Activated CD8-positive, alpha-beta T cell treated with anti-CD3 and anti-CD28 coated beads, Interleukin-2, amount 10 ng/mL, durations not matched to agents 7 days and 5 days (primary cell): ENCODE measurements at regions not wholly inside any gene's neighbourhood (a gene's known extent, or its start where the extent isn't known, plus 50 kb on each side); places are given as distances from the start of the nearest gene placed in this dataset.

Experiments used
- ATAC-seq: fragments of 150-1000 bp; cut with Tn5 transposase; one replicate; pipeline ENCODE4 v1.10.0; 2021; ENCODE audit warnings: moderate library complexity
- CTCF ChIA-PET: fragments of 350-600 bp; sonication (Branson Sonifier 250); formaldehyde crosslinking; loops from one replicate; lab custom pipeline; 2021; ENCODE audit warnings: antibody characterized with exemption; lab: Charles Lee
- POLR2A ChIA-PET: fragments of 350-600 bp; sonication (Branson Sonifier 250); formaldehyde crosslinking; loops from one replicate; lab custom pipeline; 2021; ENCODE audit warnings: antibody characterized with exemption; lab: Charles Lee
- DNase-seq: peaks from one replicate; pipeline ENCODE4 v3.0.0-alpha.2; 2020
- H3K27ac Mint-ChIP-seq: one replicate; pipeline ENCODE4 v1.8.0; 2021; ENCODE audit warnings: mild to moderate bottlenecking, mixed read lengths
- H3K27me3 Mint-ChIP-seq: one replicate; pipeline ENCODE4 v1.8.0; 2021; ENCODE audit warnings: low read depth, mixed read lengths
- H3K36me3 Mint-ChIP-seq: one replicate; pipeline ENCODE4 v1.8.0; 2021; ENCODE audit warnings: low read depth, mixed read lengths
- H3K4me1 Mint-ChIP-seq: one replicate; pipeline ENCODE4 v1.8.0; 2021; ENCODE audit warnings: low read depth, mixed read lengths
- H3K4me3 Mint-ChIP-seq: one replicate; pipeline ENCODE4 v1.8.0; 2021; ENCODE audit warnings: mild to moderate bottlenecking, mixed read lengths
- H3K9me3 Mint-ChIP-seq: one replicate; pipeline ENCODE4 v1.8.0; 2022; ENCODE audit warnings: mixed read lengths; ENCODE audit not compliant: insufficient read depth

- no peaks in the 10 kb centered on the region for H3K9me3 Mint-ChIP-seq
- POLR2A ChIA-PET, result no interaction called here
- H3K4me3 Mint-ChIP-seq, result no peak overlapping the region
- H3K36me3 Mint-ChIP-seq, result no peaks in the 10 kb centered on the region
- H3K27me3 Mint-ChIP-seq, result peaks cover 5% of the 10 kb centered on the region
- ATAC-seq (no peak), DNase-seq (no peak)
- CTCF ChIA-PET, result no interaction called here
- peaks cover 11% of the 10 kb centered on the region for H3K4me1 Mint-ChIP-seq
- no peak overlapping the region for H3K27ac Mint-ChIP-seq
Observed at GRCh38 chr1:221911714-221912113, 169.8 kb upstream of the DUSP10 start.

GRCh38 chr1:221910222-221910621 lies 168.3 kb upstream of the DUSP10 start:
- POLR2A ChIA-PET, result no interaction called here
- Mint-ChIP-seq H3K36me3 (no peaks in the 10 kb centered on the region), H3K4me1 (peaks cover 11% of the 10 kb centered on the region), H3K4me3 (no peak overlapping the region), H3K9me3 (no peaks in the 10 kb centered on the region), H3K27ac (no peak overlapping the region), H3K27me3 (peaks cover 5% of the 10 kb centered on the region)
- ATAC-seq (no peak), DNase-seq (no peak)
- CTCF ChIA-PET, result no interaction called here

- H3K4me1 Mint-ChIP-seq, result peaks cover 11% of the 10 kb centered on the region
- DNase-seq, result no peak
- H3K9me3 Mint-ChIP-seq, result no peaks in the 10 kb centered on the region
- peaks cover 5% of the 10 kb centered on the region for H3K27me3 Mint-ChIP-seq
- ChIA-PET CTCF (no interaction called here), POLR2A (no interaction called here)
- no peaks in the 10 kb centered on the region for H3K36me3 Mint-ChIP-seq
- no peak for ATAC-seq
- H3K4me3 Mint-ChIP-seq, result no peak overlapping the region
- H3K27ac Mint-ChIP-seq, result no peak overlapping the region
Observed at GRCh38 chr1:221908573-221908972, 166.7 kb upstream of the DUSP10 start.

GRCh38 chr1:221907166-221907932 lies 165.5 kb upstream of the DUSP10 start:
- ATAC-seq (no peak), DNase-seq (no peak)
- no peaks in the 10 kb centered on the region for H3K36me3 Mint-ChIP-seq
- POLR2A ChIA-PET, result interaction anchor here (0.7 kb wide), 1 partner anchor 166 kb away, joined by 3 read pairs; the partner anchor contains the start of gene DUSP10
- H3K9me3 Mint-ChIP-seq, result no peaks in the 10 kb centered on the region
- H3K27ac Mint-ChIP-seq, result no peak overlapping the region
- H3K4me1 Mint-ChIP-seq, result peaks cover 11% of the 10 kb centered on the region
- H3K4me3 Mint-ChIP-seq, result no peak overlapping the region
- CTCF ChIA-PET, result interaction anchor here (1.1 kb wide), 1 partner anchor 17 kb away, joined by 3 read pairs; no protein-coding TSS in a partner anchor
- H3K27me3 Mint-ChIP-seq, result peaks cover 5% of the 10 kb centered on the region

- DNase-seq (no peak), ATAC-seq (no peak)
- no peaks in the 10 kb centered on the region for H3K4me1 Mint-ChIP-seq
- no peaks in the 10 kb centered on the region for H3K36me3 Mint-ChIP-seq
- no peak overlapping the region for H3K27ac Mint-ChIP-seq
- no peak overlapping the region for H3K4me3 Mint-ChIP-seq
- ChIA-PET POLR2A (no interaction called here), CTCF (no interaction called here)
- peaks cover 5% of the 10 kb centered on the region for H3K27me3 Mint-ChIP-seq
- H3K9me3 Mint-ChIP-seq, result no peaks in the 10 kb centered on the region
Observed at GRCh38 chr1:221905802-221906201, 163.9 kb upstream of the DUSP10 start.

- CTCF ChIA-PET, result no interaction called here
- Mint-ChIP-seq H3K36me3 (no peaks in the 10 kb centered on the region), H3K4me1 (no peaks in the 10 kb centered on the region), H3K27me3 (peaks cover 2% of the 10 kb centered on the region), H3K9me3 (no peaks in the 10 kb centered on the region), H3K27ac (no peak overlapping the region), H3K4me3 (no peak overlapping the region)
- POLR2A ChIA-PET, result no interaction called here
- DNase-seq (no peak), ATAC-seq (no peak)
Observed at GRCh38 chr1:221904319-221904718, 162.4 kb upstream of the DUSP10 start.

GRCh38 chr1:221903594-221903993 lies 161.7 kb upstream of the DUSP10 start:
- H3K36me3 Mint-ChIP-seq, result no peaks in the 10 kb centered on the region
- H3K9me3 Mint-ChIP-seq, result no peaks in the 10 kb centered on the region

GRCh38 chr1:221902961-221903360 lies 161.1 kb upstream of the DUSP10 start:
- no peak for DNase-seq
- no peak for ATAC-seq
- Mint-ChIP-seq H3K4me3 (no peak overlapping the region), H3K9me3 (no peaks in the 10 kb centered on the region), H3K27ac (no peak overlapping the region), H3K4me1 (no peaks in the 10 kb centered on the region), H3K27me3 (peaks cover 3% of the 10 kb centered on the region), H3K36me3 (no peaks in the 10 kb centered on the region)
- POLR2A ChIA-PET, result no interaction called here
- CTCF ChIA-PET, result no interaction called here

More at GRCh38 chr1:221903594-221903993, 161.7 kb upstream of the DUSP10 start:
- no peaks in the 10 kb centered on the region for H3K4me1 Mint-ChIP-seq
- H3K27ac Mint-ChIP-seq, result no peak overlapping the region
- H3K4me3 Mint-ChIP-seq, result no peak overlapping the region
- POLR2A ChIA-PET, result no interaction called here
- DNase-seq (no peak), ATAC-seq (no peak)
- no peaks in the 10 kb centered on the region for H3K27me3 Mint-ChIP-seq
- CTCF ChIA-PET, result no interaction called here

GRCh38 chr1:221900678-221901077 lies 158.8 kb upstream of the DUSP10 start:
- ATAC-seq (no peak), DNase-seq (no peak)
- H3K4me1 Mint-ChIP-seq, result no peaks in the 10 kb centered on the region
- no peak overlapping the region for H3K27ac Mint-ChIP-seq
- CTCF ChIA-PET, result interaction anchor here (0.8 to 1.2 kb wide), 2 partner anchors 157 to 195 kb away, joined by 3 read pairs; no protein-coding TSS in a partner anchor
- H3K9me3 Mint-ChIP-seq, result no peaks in the 10 kb centered on the region
- peaks cover 12% of the 10 kb centered on the region for H3K27me3 Mint-ChIP-seq
- H3K36me3 Mint-ChIP-seq, result no peaks in the 10 kb centered on the region
- POLR2A ChIA-PET, result interaction anchor here (0.7 kb wide), 1 partner anchor 152 kb away, joined by 3 read pairs; no protein-coding TSS in a partner anchor
- no peak overlapping the region for H3K4me3 Mint-ChIP-seq

- Mint-ChIP-seq H3K27me3 (peaks cover 14% of the 10 kb centered on the region), H3K9me3 (no peaks in the 10 kb centered on the region), H3K4me3 (no peak overlapping the region), H3K27ac (no peak overlapping the region), H3K36me3 (no peaks in the 10 kb centered on the region), H3K4me1 (no peaks in the 10 kb centered on the region)
- ChIA-PET CTCF (no interaction called here), POLR2A (no interaction called here)
- ATAC-seq (no peak), DNase-seq (no peak)
Observed at GRCh38 chr1:221897321-221897721, 155.4 kb upstream of the DUSP10 start.

- DNase-seq, result no peak
- H3K9me3 Mint-ChIP-seq, result no peaks in the 10 kb centered on the region
- POLR2A ChIA-PET, result no interaction called here
- H3K36me3 Mint-ChIP-seq, result no peaks in the 10 kb centered on the region
- no peak overlapping the region for H3K4me3 Mint-ChIP-seq
- CTCF ChIA-PET, result interaction anchor here (0.6 to 0.8 kb wide), 3 partner anchors 24 to 563 kb away, joined by 3 read pairs; no protein-coding TSS in a partner anchor
- no peaks in the 10 kb centered on the region for H3K4me1 Mint-ChIP-seq
- H3K27ac Mint-ChIP-seq, result no peak overlapping the region
- no peak for ATAC-seq
- H3K27me3 Mint-ChIP-seq, result peaks cover 17% of the 10 kb centered on the region
Observed at GRCh38 chr1:221892301-221892830, 150.5 kb upstream of the DUSP10 start.

- Mint-ChIP-seq H3K4me3 (no peak overlapping the region), H3K4me1 (no peaks in the 10 kb centered on the region), H3K27me3 (peaks cover 12% of the 10 kb centered on the region), H3K27ac (no peak overlapping the region), H3K9me3 (no peaks in the 10 kb centered on the region), H3K36me3 (no peaks in the 10 kb centered on the region)
- DNase-seq (no peak), ATAC-seq (no peak)
- ChIA-PET POLR2A (no interaction called here), CTCF (interaction anchor here (0.8 kb wide), 1 partner anchor 23 kb away, joined by 3 read pairs; no protein-coding TSS in a partner anchor)
Observed at GRCh38 chr1:221891708-221892107, 149.8 kb upstream of the DUSP10 start.
